SJCRH30 (cell line): ENCODE measurements at regions not wholly inside any gene's neighbourhood (a gene's known extent, or its start where the extent isn't known, plus 50 kb on each side); places are given as distances from the start of the nearest gene placed in this dataset.
"Not testable (repeated sequence)": the region's sequence is repeated elsewhere in the genome, so short reads cannot be mapped to it uniquely, and the experiment has no call there.

ENCODE experiments used
- DNase-seq, 2 experiments: peaks; one replicate each; pipeline ENCODE4 v3.0.0-alpha.2; 2015 to 2020
- H3K27ac ChIP-seq: fragments of 250-450 bp; sonication (Bioruptor Pico); 2 replicates; pipeline ENCODE4 v1.5.1; 2020; ENCODE audit warnings: mild to moderate bottlenecking, moderate library complexity
- H3K27me3 ChIP-seq: fragments of 250-450 bp; sonication (Bioruptor Pico); 2 replicates; pipeline ENCODE4 v1.5.1; 2020; ENCODE audit warnings: mild to moderate bottlenecking, moderate library complexity
- H3K36me3 ChIP-seq: fragments of 250-450 bp; sonication (Bioruptor Pico); 2 replicates; pipeline ENCODE4 v1.5.1; 2020; ENCODE audit warnings: mild to moderate bottlenecking, moderate library complexity
- H3K4me1 ChIP-seq: fragments of 250-450 bp; sonication (Bioruptor Pico); 2 replicates; pipeline ENCODE4 v1.5.1; 2020; ENCODE audit warnings: mild to moderate bottlenecking, moderate library complexity
- H3K4me3 ChIP-seq: fragments of 250-450 bp; sonication (Bioruptor Pico); 2 replicates; pipeline ENCODE4 v1.5.1; 2020; ENCODE audit warnings: mild to moderate bottlenecking, moderate library complexity
- H3K9me3 ChIP-seq: fragments of 250-450 bp; sonication (Bioruptor Pico); replicated peaks from 2 replicates; pipeline ENCODE4 v1.5.1; 2020; ENCODE audit warnings: mild to moderate bottlenecking, moderate library complexity

GRCh38 chr12:88329833-88330232 is 187.7 kb downstream of the TMTC3 start:
- Histone ChIP-seq H3K4me1 (peaks cover 12% of the 10 kb centered on the region), H3K27me3 (no peaks in the 10 kb centered on the region), H3K9me3 (no peaks in the 10 kb centered on the region), H3K4me3 (no peak overlapping the region), H3K36me3 (no peaks in the 10 kb centered on the region), H3K27ac (no peak overlapping the region)
- no peak for DNase-seq

DNA sequence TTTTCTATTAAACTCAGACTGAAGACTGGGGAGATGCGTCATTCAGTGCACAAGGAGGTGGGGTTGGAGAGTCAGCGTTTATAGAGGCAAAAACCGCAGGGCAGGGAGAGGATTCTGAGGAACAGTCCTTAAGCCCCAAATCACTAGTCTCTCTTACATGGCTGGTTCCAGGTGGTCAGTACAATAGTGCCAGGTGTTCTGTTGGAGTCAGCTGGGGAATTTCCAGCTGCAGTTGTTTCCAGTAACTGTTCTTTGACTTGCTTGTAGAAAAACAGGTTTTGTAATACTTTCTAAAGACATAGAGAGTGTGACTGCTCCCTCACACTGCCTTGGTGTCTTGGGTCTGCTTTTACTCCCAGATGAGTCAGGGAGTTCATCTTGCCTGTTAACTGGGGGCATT is 192.2 kb downstream of the TMTC3 start:
- peak; percentile 8 to 22 for DNase-seq
- H3K4me3 ChIP-seq = no peak overlapping the region

GRCh38 chr12:88336076-88336739 is 194.1 kb downstream of the TMTC3 start:
- Histone ChIP-seq H3K27me3 (no peaks in the 10 kb centered on the region), H3K4me3 (no peak overlapping the region), H3K27ac (no peak overlapping the region), H3K36me3 (no peaks in the 10 kb centered on the region), H3K4me1 (no peaks in the 10 kb centered on the region), H3K9me3 (no peaks in the 10 kb centered on the region)
- DNase-seq = no peak

More for the DNA sequence above, 192.2 kb downstream of the TMTC3 start:
- Histone ChIP-seq H3K9me3 (no peaks in the 10 kb centered on the region), H3K36me3 (no peaks in the 10 kb centered on the region), H3K27me3 (no peaks in the 10 kb centered on the region), H3K4me1 (no peaks in the 10 kb centered on the region), H3K27ac (no peak overlapping the region)

DNA sequence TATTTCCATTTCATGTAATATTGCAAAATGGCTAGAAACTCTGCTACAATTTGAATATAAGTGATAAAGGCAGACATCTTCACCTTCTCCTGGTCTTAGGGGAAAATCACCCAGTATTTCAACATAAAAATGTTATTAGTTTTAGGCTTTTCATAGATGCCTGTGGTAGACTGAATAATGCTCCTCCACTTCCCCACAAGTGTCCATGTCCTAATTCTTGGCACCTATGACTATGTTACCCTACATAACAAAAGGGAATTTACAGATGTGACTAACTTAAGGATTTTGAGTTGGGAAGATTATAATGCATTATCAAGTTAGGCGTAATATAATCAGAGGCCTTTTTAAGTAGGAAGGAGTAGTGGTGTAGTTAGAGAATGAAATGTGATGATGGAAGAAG is 196.4 kb downstream of the TMTC3 start:
- H3K9me3 ChIP-seq = no peaks in the 10 kb centered on the region
- H3K27me3 ChIP-seq = no peaks in the 10 kb centered on the region
- DNase-seq = no peak
- no peak overlapping the region for H3K27ac ChIP-seq
- no peaks in the 10 kb centered on the region for H3K4me1 ChIP-seq
- H3K4me3 ChIP-seq = no peak overlapping the region
- H3K36me3 ChIP-seq = no peaks in the 10 kb centered on the region

DNA sequence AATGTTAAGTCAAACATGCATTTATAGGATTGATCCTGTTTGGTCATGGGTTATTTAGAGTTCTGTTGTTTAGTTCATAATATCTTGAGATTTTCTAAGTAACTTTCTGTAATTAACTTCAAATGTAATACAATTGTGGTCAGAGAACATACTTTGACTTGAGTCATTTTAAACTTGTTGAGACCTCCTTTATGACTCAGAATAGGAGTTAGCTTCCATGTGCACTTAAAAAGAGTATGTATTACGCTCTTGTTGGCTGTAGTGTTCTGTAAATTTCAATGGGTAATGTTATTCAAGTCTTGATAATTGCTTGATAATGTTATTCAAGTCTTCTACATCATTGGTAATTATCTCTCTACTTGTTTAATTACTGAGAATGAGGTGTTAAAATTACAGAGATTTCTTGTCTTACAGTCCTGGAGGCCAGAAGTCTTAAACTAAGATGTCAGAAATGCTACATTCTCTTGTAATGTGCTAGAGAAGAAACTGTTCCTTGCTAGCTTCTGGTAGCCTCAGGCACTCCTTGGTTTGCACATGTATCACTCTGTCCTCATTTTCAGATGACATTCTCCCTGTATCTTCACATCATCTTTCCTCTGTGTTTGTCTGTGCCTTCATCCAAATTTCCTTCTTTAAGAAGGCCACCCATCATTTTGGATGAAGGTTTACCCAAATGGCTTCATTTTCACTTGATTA is 197.3 kb downstream of the TMTC3 start:
- Histone ChIP-seq H3K4me1 (no peaks in the 10 kb centered on the region), H3K4me3 (no peak overlapping the region), H3K27me3 (no peaks in the 10 kb centered on the region), H3K27ac (no peak overlapping the region), H3K36me3 (no peaks in the 10 kb centered on the region), H3K9me3 (no peaks in the 10 kb centered on the region)
- no peak for DNase-seq

- no peak overlapping the region for H3K27ac ChIP-seq
- H3K9me3 ChIP-seq = no peaks in the 10 kb centered on the region
- H3K27me3 ChIP-seq = no peaks in the 10 kb centered on the region
- no peaks in the 10 kb centered on the region for H3K36me3 ChIP-seq
- H3K4me3 ChIP-seq = no peak overlapping the region
- H3K4me1 ChIP-seq = no peaks in the 10 kb centered on the region
- no peak for DNase-seq
These were observed 197.9 kb downstream of the TMTC3 start for GRCh38 chr12:88339966-88340365.

GRCh38 chr12:88342251-88342806 is 200.2 kb downstream of the TMTC3 start:
- H3K27ac ChIP-seq = no peak overlapping the region
- H3K9me3 ChIP-seq = no peaks in the 10 kb centered on the region
- H3K4me1 ChIP-seq = no peaks in the 10 kb centered on the region
- no peak for DNase-seq
- no peaks in the 10 kb centered on the region for H3K27me3 ChIP-seq
- H3K36me3 ChIP-seq = no peaks in the 10 kb centered on the region
- H3K4me3 ChIP-seq = no peak overlapping the region

GRCh38 chr12:88351146-88351545 is 209.0 kb downstream of the TMTC3 start:
- Histone ChIP-seq H3K27ac (no peak overlapping the region), H3K27me3 (no peaks in the 10 kb centered on the region), H3K4me1 (no peaks in the 10 kb centered on the region), H3K4me3 (no peak overlapping the region), H3K36me3 (no peaks in the 10 kb centered on the region), H3K9me3 (no peaks in the 10 kb centered on the region)
- DNase-seq = no peak

- no peaks in the 10 kb centered on the region for H3K27me3 ChIP-seq
These were observed 212.6 kb downstream of the TMTC3 start for GRCh38 chr12:88354691-88355090.

DNA sequence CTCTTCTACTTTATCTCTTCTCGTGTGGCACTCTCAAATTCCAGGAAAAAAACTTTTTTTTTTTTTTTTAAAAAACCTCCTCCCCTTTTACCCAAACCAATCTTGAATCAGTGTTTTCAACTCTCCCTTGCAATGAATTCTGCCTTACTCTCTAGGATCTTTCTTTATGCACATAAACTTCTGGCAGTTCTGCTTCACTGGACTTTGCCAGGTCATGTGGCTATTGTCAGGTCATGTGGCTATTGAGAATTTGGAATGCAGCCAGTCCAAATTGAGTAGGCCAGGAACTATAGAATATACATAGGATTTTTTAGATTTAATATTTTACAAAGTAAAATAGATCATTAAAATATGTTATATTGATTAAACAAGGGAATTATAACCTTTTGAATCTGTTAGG is 218.2 kb downstream of the TMTC3 start:
- H3K27ac ChIP-seq = no peak overlapping the region
- no peak for DNase-seq
- H3K9me3 ChIP-seq = no peaks in the 10 kb centered on the region
- H3K4me3 ChIP-seq = no peak overlapping the region
- H3K36me3 ChIP-seq = no peaks in the 10 kb centered on the region
- H3K4me1 ChIP-seq = no peaks in the 10 kb centered on the region
- no peaks in the 10 kb centered on the region for H3K27me3 ChIP-seq

More at GRCh38 chr12:88354691-88355090, 212.6 kb downstream of the TMTC3 start:
- H3K4me3 ChIP-seq = no peak overlapping the region
- H3K4me1 ChIP-seq = no peaks in the 10 kb centered on the region
- no peak overlapping the region for H3K27ac ChIP-seq
- DNase-seq = no peak
- H3K9me3 ChIP-seq = no peaks in the 10 kb centered on the region
- H3K36me3 ChIP-seq = no peaks in the 10 kb centered on the region

GRCh38 chr12:88361493-88361892 is 218.8 kb downstream of the KITLG start:
- Histone ChIP-seq H3K4me1 (no peaks in the 10 kb centered on the region), H3K27me3 (no peaks in the 10 kb centered on the region), H3K36me3 (no peaks in the 10 kb centered on the region), H3K4me3 (no peak overlapping the region), H3K9me3 (no peaks in the 10 kb centered on the region), H3K27ac (no peak overlapping the region)
- DNase-seq = no peak

GRCh38 chr12:88362439-88362838 is 217.8 kb downstream of the KITLG start:
- Histone ChIP-seq H3K9me3 (no peaks in the 10 kb centered on the region), H3K27me3 (no peaks in the 10 kb centered on the region), H3K36me3 (no peaks in the 10 kb centered on the region), H3K4me1 (no peaks in the 10 kb centered on the region), H3K4me3 (no peak overlapping the region), H3K27ac (no peak overlapping the region)
- DNase-seq = no peak

DNA sequence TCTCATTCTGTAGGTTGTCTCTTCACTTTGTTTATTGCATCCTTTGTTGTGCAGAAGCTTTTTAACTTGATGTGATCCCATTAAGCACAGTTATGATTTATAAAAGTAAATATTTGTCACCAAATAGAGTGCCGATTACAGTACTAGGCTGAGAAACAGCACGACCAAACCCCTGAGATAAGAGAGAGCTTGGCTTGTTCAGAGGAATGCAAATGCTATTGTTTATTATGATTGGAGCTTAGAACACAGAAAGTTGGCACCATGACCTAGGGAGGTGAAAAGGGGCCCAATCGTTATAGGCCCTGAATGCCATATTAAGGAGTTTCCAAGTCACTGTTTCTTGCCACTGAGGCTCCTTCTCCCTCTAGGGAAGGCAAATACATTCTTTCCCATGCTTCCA is 214.9 kb downstream of the KITLG start:
- H3K27me3 ChIP-seq = no peaks in the 10 kb centered on the region
- H3K9me3 ChIP-seq = no peaks in the 10 kb centered on the region
- no peak overlapping the region for H3K27ac ChIP-seq
- no peaks in the 10 kb centered on the region for H3K36me3 ChIP-seq
- DNase-seq = no peak
- H3K4me1 ChIP-seq = no peaks in the 10 kb centered on the region
- no peak overlapping the region for H3K4me3 ChIP-seq

- Histone ChIP-seq H3K27me3 (no peaks in the 10 kb centered on the region), H3K9me3 (no peaks in the 10 kb centered on the region), H3K4me3 (no peak overlapping the region), H3K4me1 (no peaks in the 10 kb centered on the region), H3K27ac (no peak overlapping the region), H3K36me3 (no peaks in the 10 kb centered on the region)
- DNase-seq = no peak
These were observed 214.2 kb downstream of the KITLG start for GRCh38 chr12:88366101-88366500.

- Histone ChIP-seq H3K27ac (no peak overlapping the region), H3K36me3 (no peaks in the 10 kb centered on the region), H3K4me1 (no peaks in the 10 kb centered on the region), H3K4me3 (no peak overlapping the region), H3K9me3 (no peaks in the 10 kb centered on the region), H3K27me3 (no peaks in the 10 kb centered on the region)
- no peak for DNase-seq
These were observed 213.0 kb downstream of the KITLG start for GRCh38 chr12:88367231-88367630.

DNA sequence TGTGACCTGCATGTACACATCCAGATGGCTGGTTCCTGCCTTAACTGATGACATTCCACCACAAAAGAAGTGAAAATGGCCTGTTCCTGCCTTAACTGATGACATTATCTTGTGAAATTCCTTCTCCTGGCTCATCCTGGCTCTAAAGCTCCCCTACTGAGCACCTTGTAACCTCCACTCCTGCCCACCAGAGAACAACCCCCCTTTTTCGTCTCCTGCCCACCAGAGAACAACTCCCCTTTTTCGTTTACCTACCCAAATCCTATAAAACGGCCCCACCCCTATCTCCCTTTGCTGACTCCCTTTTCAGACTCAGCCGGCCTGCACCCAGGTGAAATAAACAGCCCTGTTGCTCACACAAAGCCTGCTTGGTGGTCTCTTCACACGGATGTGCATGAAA is 212.2 kb downstream of the KITLG start:
- H3K27me3 ChIP-seq, H3K36me3 ChIP-seq, H3K4me1 ChIP-seq, H3K9me3 ChIP-seq, DNase-seq, H3K4me3 ChIP-seq, H3K27ac ChIP-seq: not testable (repeated sequence)
